ENCODE measurements at regions not wholly inside any gene's neighbourhood (a gene's known extent, or its start where the extent isn't known, plus 50 kb on each side); places are given as distances from the start of the nearest gene placed in this dataset.

DNA sequence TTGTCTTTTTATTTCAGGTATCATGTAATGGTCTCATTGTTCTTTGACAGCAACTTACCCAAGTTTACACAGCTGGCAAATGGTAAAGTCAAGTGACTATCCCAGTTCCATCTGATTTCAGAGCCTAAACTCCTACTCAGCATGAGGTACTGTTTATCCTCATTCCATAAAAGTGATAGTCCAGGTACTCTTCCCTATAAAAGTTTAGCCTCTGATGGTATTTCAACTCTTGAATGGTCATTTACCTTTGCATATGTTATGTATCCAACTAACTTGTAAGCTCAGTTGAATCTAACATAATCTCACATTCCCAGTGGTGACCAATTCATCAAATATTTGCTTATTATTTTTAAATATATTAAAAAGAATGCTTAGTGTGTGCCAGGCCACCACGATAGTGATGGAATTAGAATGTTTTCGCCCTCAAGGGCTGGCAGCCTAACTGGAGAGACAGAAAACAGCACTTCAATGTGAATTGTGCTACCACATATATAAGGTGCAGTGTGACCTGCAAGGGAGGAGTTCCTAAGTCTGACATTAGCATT, 307.1 kb downstream of the CTH start:
- no peak for TF ChIP-seq YY1 (IDR thresholded peaks at IDR 0.05; ENCODE audit: low read depth)
- no peak for TF ChIP-seq MAX (IDR thresholded peaks at IDR 0.05)
- no peak for TF ChIP-seq FOXM1 (IDR thresholded peaks at IDR 0.05; ENCODE audit: borderline replicate concordance, low read depth)
- TF ChIP-seq REST (IDR thresholded peaks at IDR 0.05; ENCODE audit: low read depth) = no peak
- TF ChIP-seq, protein P1, sequence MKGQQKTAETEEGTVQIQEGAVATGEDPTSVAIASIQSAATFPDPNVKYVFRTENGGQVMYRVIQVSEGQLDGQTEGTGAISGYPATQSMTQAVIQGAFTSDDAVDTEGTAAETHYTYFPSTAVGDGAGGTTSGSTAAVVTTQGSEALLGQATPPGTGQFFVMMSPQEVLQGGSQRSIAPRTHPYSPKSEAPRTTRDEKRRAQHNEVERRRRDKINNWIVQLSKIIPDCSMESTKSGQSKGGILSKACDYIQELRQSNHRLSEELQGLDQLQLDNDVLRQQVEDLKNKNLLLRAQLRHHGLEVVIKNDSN (IDR thresholded peaks at IDR 0.05) = no peak
- TF ChIP-seq ZBTB7A (IDR thresholded peaks at IDR 0.05; ENCODE audit: low read depth) = no peak
- no peak for TF ChIP-seq EP300 (IDR thresholded peaks at IDR 0.05; ENCODE audit: borderline replicate concordance)
- TF ChIP-seq CREB1 (IDR thresholded peaks at IDR 0.05; ENCODE audit: low read depth) = no peak
- TF ChIP-seq TAF1 (IDR thresholded peaks at IDR 0.05; ENCODE audit: low read depth) = no peak

GRCh38 chr1:70719154-70719553, 308.1 kb downstream of the CTH start:
- no peak for TF ChIP-seq TAF1 (IDR thresholded peaks at IDR 0.05; ENCODE audit: low read depth)
- no peak for TF ChIP-seq CEBPB (IDR thresholded peaks at IDR 0.05)
- TF ChIP-seq FOXM1 (IDR thresholded peaks at IDR 0.05; ENCODE audit: borderline replicate concordance, low read depth) = no peak
- TF ChIP-seq CREB1 (IDR thresholded peaks at IDR 0.05; ENCODE audit: low read depth) = no peak
- TF ChIP-seq YY1 (IDR thresholded peaks at IDR 0.05; ENCODE audit: low read depth) = no peak
- no peak for TF ChIP-seq REST (IDR thresholded peaks at IDR 0.05; ENCODE audit: low read depth)

GRCh38 chr1:70720109-70720508, 309.0 kb downstream of the CTH start:
- TF ChIP-seq NFIC (IDR thresholded peaks at IDR 0.05) = no peak
- no peak for TF ChIP-seq TEAD4 (IDR thresholded peaks at IDR 0.05)
- no peak for TF ChIP-seq TAF1 (IDR thresholded peaks at IDR 0.05; ENCODE audit: low read depth)

DNA sequence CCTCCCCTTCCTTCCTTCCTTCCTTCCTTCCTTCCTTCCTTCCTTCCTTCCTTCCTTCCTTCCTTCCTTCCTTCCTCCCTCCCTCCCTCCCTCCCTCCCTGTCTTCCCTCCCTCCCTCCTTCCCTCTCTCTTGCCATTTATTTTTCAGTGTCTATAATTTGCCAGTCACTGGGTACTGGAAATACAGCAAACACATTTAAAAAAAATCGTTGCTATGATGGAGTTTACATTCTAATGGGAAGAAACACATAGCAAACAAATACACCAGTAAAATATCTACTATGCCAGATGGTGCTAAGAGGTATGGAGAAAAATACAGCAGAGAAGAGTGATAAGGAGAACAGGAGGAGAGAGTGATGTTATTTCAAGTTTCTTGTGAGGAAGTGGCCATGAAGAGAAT, 309.5 kb downstream of the CTH start:
- no peak for TF ChIP-seq FOXM1 (IDR thresholded peaks at IDR 0.05; ENCODE audit: borderline replicate concordance, low read depth)
- no peak for TF ChIP-seq ZBTB7A (IDR thresholded peaks at IDR 0.05; ENCODE audit: low read depth)
- TF ChIP-seq, protein P1 (IDR thresholded peaks at IDR 0.05) = no peak
- TF ChIP-seq TEAD4 (IDR thresholded peaks at IDR 0.05) = no peak
- TF ChIP-seq TCF12 (IDR thresholded peaks at IDR 0.05; ENCODE audit: low read depth) = no peak
- TF ChIP-seq TAF1 (IDR thresholded peaks at IDR 0.05; ENCODE audit: low read depth) = no peak
- no peak for TF ChIP-seq YY1 (IDR thresholded peaks at IDR 0.05; ENCODE audit: low read depth)
- no peak for TF ChIP-seq EGR1 (IDR thresholded peaks at IDR 0.05)
- no peak for TF ChIP-seq CEBPB (IDR thresholded peaks at IDR 0.05)
- TF ChIP-seq NFIC (IDR thresholded peaks at IDR 0.05) = no peak
- TF ChIP-seq MAX (IDR thresholded peaks at IDR 0.05) = no peak
- TF ChIP-seq CREB1 (IDR thresholded peaks at IDR 0.05; ENCODE audit: low read depth) = no peak
- no peak for TF ChIP-seq REST (IDR thresholded peaks at IDR 0.05; ENCODE audit: low read depth)

GRCh38 chr1:70727886-70728489, 316.9 kb downstream of the CTH start:
- TF ChIP-seq EP300 (IDR thresholded peaks at IDR 0.05; ENCODE audit: borderline replicate concordance) (no peak), CREB1 (IDR thresholded peaks at IDR 0.05; ENCODE audit: low read depth) (no peak), REST (IDR thresholded peaks at IDR 0.05; ENCODE audit: low read depth) (no peak), TEAD4 (IDR thresholded peaks at IDR 0.05) (no peak), TCF12 (IDR thresholded peaks at IDR 0.05; ENCODE audit: low read depth) (no peak), FOXM1 (IDR thresholded peaks at IDR 0.05; ENCODE audit: borderline replicate concordance, low read depth) (no peak)
- TF ChIP-seq, protein P1 (IDR thresholded peaks at IDR 0.05) = no peak
